HEK293T (cell line): ENCODE measurements at regions not wholly inside any gene's neighbourhood (a gene's known extent, or its start where the extent isn't known, plus 50 kb on each side); places are given as distances from the start of the nearest gene placed in this dataset.

Experiments used
- ARNT ChIP-seq: fragments of 450-650 bp; IDR thresholded peaks from 2 replicates; pipeline ENCODE4 v1.6.1; 2017; ENCODE audit warnings: mild to moderate bottlenecking
- BHLHE40 ChIP-seq: fragments of 450-650 bp; IDR thresholded peaks from 2 replicates; pipeline ENCODE4 v1.6.1; 2016; ENCODE audit warnings: mild to moderate bottlenecking, moderate library complexity, borderline replicate concordance
- ELF4 ChIP-seq: fragments of 450-650 bp; IDR thresholded peaks from 2 replicates; pipeline ENCODE4 v1.6.1; 2017; ENCODE audit warnings: antibody characterized with exemption
- FOXA1 ChIP-seq: fragments of 450-650 bp; IDR thresholded peaks from 2 replicates; pipeline ENCODE4 v1.6.1; 2016; ENCODE audit warnings: mild to moderate bottlenecking
- FOXK2 ChIP-seq: fragments of 450-650 bp; IDR thresholded peaks from 2 replicates; pipeline ENCODE4 v1.6.1; 2016; ENCODE audit warnings: mild to moderate bottlenecking
- FOXM1 ChIP-seq: fragments of 450-650 bp; IDR thresholded peaks from 2 replicates; pipeline ENCODE4 v1.6.1; 2017; ENCODE audit warnings: mild to moderate bottlenecking, borderline replicate concordance
- HDGF ChIP-seq: fragments of 450-650 bp; IDR thresholded peaks from 2 replicates; pipeline ENCODE4 v1.6.1; 2017; ENCODE audit warnings: antibody characterized with exemption, borderline replicate concordance
- L3MBTL2 ChIP-seq: fragments of 450-650 bp; conservative IDR thresholded peaks from 2 replicates; pipeline ENCODE4 v1.6.1; 2016; ENCODE audit warnings: mild to moderate bottlenecking
- LEF1 ChIP-seq: fragments of 450-650 bp; IDR thresholded peaks from 2 replicates; pipeline ENCODE4 v1.6.1; 2017; ENCODE audit warnings: mild to moderate bottlenecking, borderline replicate concordance
- NFRKB ChIP-seq: fragments of 450-650 bp; IDR thresholded peaks from 2 replicates; pipeline ENCODE4 v1.6.1; 2016; ENCODE audit warnings: mild to moderate bottlenecking, moderate library complexity
- SP1 ChIP-seq: fragments of 450-650 bp; IDR thresholded peaks from 2 replicates; pipeline ENCODE4 v1.6.1; 2017
- SUZ12 ChIP-seq: fragments of 450-650 bp; IDR thresholded peaks from 2 replicates; pipeline ENCODE4 v1.6.1; 2016; ENCODE audit warnings: mild to moderate bottlenecking
- TARDBP ChIP-seq: fragments of 450-650 bp; IDR thresholded peaks from 2 replicates; pipeline ENCODE4 v1.6.1; 2016
- ZNF384 ChIP-seq: fragments of 450-650 bp; IDR thresholded peaks from 2 replicates; pipeline ENCODE4 v1.6.1; 2016

- TF ChIP-seq NFRKB, result no peak
- TF ChIP-seq FOXK2, result no peak
- no peak for TF ChIP-seq FOXM1
- TF ChIP-seq BHLHE40, result no peak
- no peak for TF ChIP-seq FOXA1
- TF ChIP-seq ZNF384, result no peak
- TF ChIP-seq SP1, result no peak
- TF ChIP-seq ELF4, result no peak
- TF ChIP-seq TARDBP, result no peak
- no peak for TF ChIP-seq L3MBTL2
- no peak for TF ChIP-seq LEF1
- TF ChIP-seq SUZ12, result no peak
- TF ChIP-seq HDGF, result no peak
- TF ChIP-seq ARNT, result no peak
These were observed 136.4 kb upstream of the PCSK5 start for GRCh38 chr9:75754080-75754479.
